ENCODE measurements at regions not wholly inside any gene's neighbourhood (a gene's known extent, or its start where the extent isn't known, plus 50 kb on each side); places are given as distances from the start of the nearest gene placed in this dataset.

DNA sequence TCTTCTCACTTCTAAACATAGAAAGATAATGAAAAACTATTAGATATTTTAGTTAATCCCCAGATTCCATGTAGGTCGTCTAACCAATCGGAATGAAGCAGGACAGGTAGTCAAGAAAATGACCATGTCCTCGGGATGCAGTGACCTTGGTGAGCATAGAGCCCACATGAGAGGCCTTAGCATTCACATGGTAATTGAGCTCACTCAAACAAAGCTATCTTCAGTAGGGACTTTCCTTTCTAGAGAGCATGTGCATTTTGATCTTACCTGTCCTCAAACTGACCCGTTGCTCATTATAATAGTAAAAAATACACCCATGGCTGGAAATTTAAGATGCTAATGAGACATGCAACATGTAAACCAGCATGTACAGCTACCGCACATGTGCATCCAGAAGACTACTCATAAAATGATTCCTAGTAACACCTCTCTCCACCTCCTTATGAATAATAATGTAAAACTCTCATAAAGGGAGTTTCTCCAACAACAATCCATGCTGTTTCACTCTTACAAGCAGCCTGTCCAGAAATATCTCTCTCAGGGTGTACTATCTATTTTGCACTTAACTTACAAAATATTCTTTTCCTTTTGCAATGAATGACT lies 274.0 kb upstream of the CDH9 start:
- TF ChIP-seq, protein P1, sequence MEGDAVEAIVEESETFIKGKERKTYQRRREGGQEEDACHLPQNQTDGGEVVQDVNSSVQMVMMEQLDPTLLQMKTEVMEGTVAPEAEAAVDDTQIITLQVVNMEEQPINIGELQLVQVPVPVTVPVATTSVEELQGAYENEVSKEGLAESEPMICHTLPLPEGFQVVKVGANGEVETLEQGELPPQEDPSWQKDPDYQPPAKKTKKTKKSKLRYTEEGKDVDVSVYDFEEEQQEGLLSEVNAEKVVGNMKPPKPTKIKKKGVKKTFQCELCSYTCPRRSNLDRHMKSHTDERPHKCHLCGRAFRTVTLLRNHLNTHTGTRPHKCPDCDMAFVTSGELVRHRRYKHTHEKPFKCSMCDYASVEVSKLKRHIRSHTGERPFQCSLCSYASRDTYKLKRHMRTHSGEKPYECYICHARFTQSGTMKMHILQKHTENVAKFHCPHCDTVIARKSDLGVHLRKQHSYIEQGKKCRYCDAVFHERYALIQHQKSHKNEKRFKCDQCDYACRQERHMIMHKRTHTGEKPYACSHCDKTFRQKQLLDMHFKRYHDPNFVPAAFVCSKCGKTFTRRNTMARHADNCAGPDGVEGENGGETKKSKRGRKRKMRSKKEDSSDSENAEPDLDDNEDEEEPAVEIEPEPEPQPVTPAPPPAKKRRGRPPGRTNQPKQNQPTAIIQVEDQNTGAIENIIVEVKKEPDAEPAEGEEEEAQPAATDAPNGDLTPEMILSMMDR (IDR thresholded peaks at IDR 0.05; ENCODE audit: insufficient read depth, low read length): no peak
- no peak for DNase-seq (ENCODE audit: low read depth)
- no peak overlapping the region for H3K4me3 ChIP-seq (ENCODE audit: low read depth, low read length)

DNA sequence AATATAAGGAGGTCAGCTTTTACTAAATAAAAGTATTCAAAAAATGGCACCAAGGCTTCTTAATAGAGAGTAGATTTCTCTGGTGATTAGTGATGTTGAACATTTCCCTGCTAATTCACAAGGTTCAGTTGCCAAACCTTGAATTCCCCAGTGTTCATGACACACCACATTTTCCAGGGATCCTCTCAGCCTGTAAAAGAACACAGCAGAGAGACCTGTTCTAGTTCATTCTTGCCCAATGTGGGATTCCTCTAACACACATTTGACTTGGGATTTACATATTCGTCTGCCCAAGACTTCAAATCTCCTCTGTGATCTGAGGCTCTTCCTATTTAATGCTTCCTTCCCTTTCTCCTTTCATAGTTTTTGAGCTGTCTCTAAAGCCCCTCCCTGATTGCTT lies 273.2 kb upstream of the CDH9 start:
- no peak overlapping the region for H3K4me3 ChIP-seq (ENCODE audit: low read depth, low read length)
- TF ChIP-seq, protein P1 (IDR thresholded peaks at IDR 0.05; ENCODE audit: insufficient read depth, low read length): no peak
- DNase-seq (ENCODE audit: low read depth): peak; percentile 52

DNA sequence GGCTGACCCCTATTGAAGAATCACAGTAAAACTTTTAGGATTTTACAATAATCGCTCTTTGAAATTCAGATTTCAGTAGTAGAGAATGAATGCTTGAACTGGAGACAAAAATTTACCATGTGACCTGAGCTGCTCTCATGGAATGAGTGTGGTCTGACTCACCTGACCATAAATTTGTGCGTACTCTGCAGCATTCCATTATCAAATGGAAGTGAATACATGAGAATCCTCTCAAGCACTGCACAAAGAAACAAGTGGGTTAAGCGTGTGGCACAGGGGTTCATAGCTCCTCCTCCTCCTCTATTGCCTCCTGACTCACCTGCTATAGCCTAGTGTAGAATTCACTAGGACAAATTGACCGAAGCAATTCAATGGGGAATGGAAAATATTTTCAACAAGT lies 269.8 kb upstream of the CDH9 start:
- no peak overlapping the region for H3K4me3 ChIP-seq (ENCODE audit: low read depth, low read length)
- no peak for DNase-seq (ENCODE audit: low read depth)
- TF ChIP-seq, protein P1 (IDR thresholded peaks at IDR 0.05; ENCODE audit: insufficient read depth, low read length): no peak

DNA sequence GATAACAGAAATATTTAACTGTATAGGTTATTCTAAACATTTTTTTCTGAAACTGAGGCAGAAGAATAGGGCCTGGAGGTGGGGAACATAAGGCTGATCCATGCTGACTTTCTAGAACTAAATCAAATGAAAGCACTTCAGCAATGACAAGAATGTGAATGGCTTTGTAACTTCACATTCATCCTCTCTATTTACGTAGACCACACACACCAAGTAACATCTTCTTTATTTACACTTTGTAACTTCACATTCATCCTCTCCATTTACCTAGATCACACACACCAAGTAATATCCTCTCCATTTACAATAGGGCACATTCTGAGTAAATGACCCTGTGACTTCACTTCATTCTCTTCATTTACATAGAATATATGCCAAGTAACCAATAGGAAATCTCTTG lies 251.8 kb upstream of the CDH9 start:
- no peak for DNase-seq (ENCODE audit: low read depth)
- no peak overlapping the region for H3K4me3 ChIP-seq (ENCODE audit: low read depth, low read length)
- TF ChIP-seq, protein P1 (IDR thresholded peaks at IDR 0.05; ENCODE audit: insufficient read depth, low read length): no peak

DNA sequence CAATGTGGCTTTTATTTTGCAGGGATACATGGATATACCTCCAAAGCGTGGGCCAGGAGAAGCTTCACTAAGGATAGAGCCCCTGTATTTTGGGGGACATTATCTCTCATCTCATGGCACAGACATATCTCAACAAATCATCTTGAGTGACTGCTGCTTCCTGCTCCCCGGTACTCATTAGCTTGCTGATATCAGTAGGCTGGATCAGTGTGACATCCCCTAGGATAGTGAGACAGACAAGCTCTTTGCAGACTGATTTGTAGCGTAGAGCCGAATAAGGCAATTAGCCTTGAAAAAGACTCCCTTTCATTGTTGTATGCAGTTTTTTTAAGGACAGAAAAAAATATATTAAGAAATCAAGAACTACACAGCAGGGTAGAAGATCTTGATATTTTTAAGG lies 237.7 kb upstream of the CDH9 start:
- DNase-seq (ENCODE audit: low read depth): no peak
- H3K4me3 ChIP-seq (ENCODE audit: low read depth, low read length): no peak overlapping the region
- TF ChIP-seq, protein P1 (IDR thresholded peaks at IDR 0.05; ENCODE audit: insufficient read depth, low read length): no peak

DNA sequence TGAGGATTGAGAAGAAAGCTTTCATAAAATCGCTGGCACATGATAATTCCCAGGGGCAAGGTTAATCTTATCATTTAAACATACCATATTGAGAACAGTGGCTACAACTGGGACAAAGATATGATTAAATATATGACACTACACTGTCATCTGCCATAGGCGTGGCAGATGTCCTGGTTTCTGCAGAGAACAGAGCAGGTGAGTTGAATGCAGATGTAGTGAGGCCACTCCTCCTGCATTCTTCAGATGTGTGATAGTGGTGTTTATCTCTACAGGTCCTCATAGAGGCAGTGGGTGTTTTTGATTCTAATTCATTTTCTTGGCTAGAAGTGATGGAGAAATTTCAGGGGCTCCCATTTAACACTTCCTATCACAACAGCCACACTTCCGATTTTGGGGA lies 237.0 kb upstream of the CDH9 start:
- no peak overlapping the region for H3K4me3 ChIP-seq (ENCODE audit: low read depth, low read length)
- no peak for DNase-seq (ENCODE audit: low read depth)
- TF ChIP-seq, protein P1 (IDR thresholded peaks at IDR 0.05; ENCODE audit: insufficient read depth, low read length): no peak

DNA sequence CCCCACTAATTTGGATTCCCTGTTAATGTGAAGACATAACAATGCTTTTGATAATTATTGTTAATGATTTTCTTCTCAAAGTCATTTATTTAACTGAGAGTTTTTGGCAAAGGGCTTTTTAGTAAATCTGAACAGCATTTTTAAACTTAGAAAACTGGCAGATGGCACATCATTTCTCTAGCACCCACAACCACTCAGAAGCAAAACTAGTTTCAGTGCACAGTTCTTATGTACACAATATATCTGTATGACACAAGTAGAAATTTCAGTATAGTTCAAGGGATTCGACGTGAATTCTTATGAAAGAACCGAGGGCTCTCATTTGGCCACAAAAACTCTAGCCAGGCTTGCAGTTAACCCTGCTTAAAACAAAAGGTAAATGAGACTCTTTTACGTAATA lies 231.4 kb upstream of the CDH9 start:
- DNase-seq (ENCODE audit: low read depth): no peak
- TF ChIP-seq, protein P1 (IDR thresholded peaks at IDR 0.05; ENCODE audit: insufficient read depth, low read length): no peak
- H3K4me3 ChIP-seq (ENCODE audit: low read depth, low read length): no peak overlapping the region
